ENCODE measurements at regions not wholly inside any gene's neighbourhood (a gene's known extent, or its start where the extent isn't known, plus 50 kb on each side); places are given as distances from the start of the nearest gene placed in this dataset.

GRCh38 chr17:53516636-53517035 lies 306.1 kb upstream of the KIF2B start:
- peak; percentile 65 for TF ChIP-seq CTCF (conservative IDR thresholded peaks at IDR 0.05; ENCODE audit: low read depth in 2 of 2)
- TF ChIP-seq REST (IDR thresholded peaks at IDR 0.05; ENCODE audit: unreplicated experiment): no peak
- TF ChIP-seq POLR2AphosphoS5 (IDR thresholded peaks at IDR 0.05; ENCODE audit: low read depth): no peak
- TF ChIP-seq ZNF114 (CRISPR knock-in tag; IDR thresholded peaks at IDR 0.05): no peak
- TF ChIP-seq EZH2 (IDR thresholded peaks at IDR 0.05; ENCODE audit: low read depth, unreplicated experiment): no peak
- no peak for TF ChIP-seq JUNB (IDR thresholded peaks at IDR 0.05; ENCODE audit: unreplicated experiment)
- TF ChIP-seq NANOG (IDR thresholded peaks at IDR 0.05; ENCODE audit: borderline replicate concordance): no peak
- no peak for TF ChIP-seq EZH2phosphoT487 (IDR thresholded peaks at IDR 0.05; ENCODE audit: unreplicated experiment)
- TF ChIP-seq CREB1 (CRISPR knock-in tag; IDR thresholded peaks at IDR 0.05; ENCODE audit: low read depth): no peak
- no peak for TF ChIP-seq STAT1 (IDR thresholded peaks at IDR 0.05; ENCODE audit: unreplicated experiment)
- TF ChIP-seq ETS1 (IDR thresholded peaks at IDR 0.05): no peak
- no peak for TF ChIP-seq ZNF331 (CRISPR knock-in tag; IDR thresholded peaks at IDR 0.05; ENCODE audit: low read depth)
- TF ChIP-seq ZNF462 (CRISPR knock-in tag; IDR thresholded peaks at IDR 0.05): no peak

Data from GM23338 (cell line).